Keratinocyte (primary cell): ENCODE measurements at regions not wholly inside any gene's neighbourhood (a gene's known extent, or its start where the extent isn't known, plus 50 kb on each side); places are given as distances from the start of the nearest gene placed in this dataset.

ENCODE experiments used
- EZH2 ChIP-seq: IDR thresholded peaks from one replicate; pipeline ENCODE4 v1.6.1; 2012; ENCODE audit warnings: inconsistent platforms, mild to moderate bottlenecking, low read length, moderate library complexity
- TF ChIP-seq, protein P1 (sequence below), 3 experiments: IDR thresholded peaks in 1 of 3; conservative IDR thresholded peaks in 1 of 3; optimal IDR thresholded peaks in 1 of 3; 2 replicates in 2 of 3; 3 replicates in 1 of 3; pipeline versions ENCODE3 to v1.5.1; 2011; ENCODE audit warnings: low read length in 3 of 3, mild to moderate bottlenecking in 3 of 3, moderate library complexity in 2 of 3, control low read depth in 1 of 3, inconsistent platforms in 1 of 3; ENCODE audit not compliant: insufficient read depth in 2 of 3; ENCODE audit errors: extremely low read depth in 1 of 3

DNA sequence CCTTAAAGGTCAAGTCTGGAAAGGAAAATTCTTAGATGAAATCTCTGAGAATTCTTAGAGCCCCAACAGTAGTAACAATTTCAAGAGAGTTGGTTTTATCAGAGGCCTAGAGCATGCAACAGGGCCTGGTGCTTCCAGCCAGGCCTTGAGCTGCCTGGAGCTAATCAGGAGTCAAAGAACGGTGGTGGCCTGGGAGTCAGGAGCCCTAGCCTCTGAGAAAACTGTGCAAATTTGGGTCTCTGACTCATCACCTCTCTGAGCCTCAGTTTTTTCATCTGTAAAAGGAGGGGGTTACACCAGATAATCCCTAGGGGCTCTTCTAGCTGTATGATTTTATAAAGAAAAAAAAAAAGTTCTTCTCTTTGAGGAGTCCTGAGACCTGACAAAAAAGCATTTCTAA is 227.3 kb upstream of the RPL38 start:
- TF ChIP-seq, protein P1, sequence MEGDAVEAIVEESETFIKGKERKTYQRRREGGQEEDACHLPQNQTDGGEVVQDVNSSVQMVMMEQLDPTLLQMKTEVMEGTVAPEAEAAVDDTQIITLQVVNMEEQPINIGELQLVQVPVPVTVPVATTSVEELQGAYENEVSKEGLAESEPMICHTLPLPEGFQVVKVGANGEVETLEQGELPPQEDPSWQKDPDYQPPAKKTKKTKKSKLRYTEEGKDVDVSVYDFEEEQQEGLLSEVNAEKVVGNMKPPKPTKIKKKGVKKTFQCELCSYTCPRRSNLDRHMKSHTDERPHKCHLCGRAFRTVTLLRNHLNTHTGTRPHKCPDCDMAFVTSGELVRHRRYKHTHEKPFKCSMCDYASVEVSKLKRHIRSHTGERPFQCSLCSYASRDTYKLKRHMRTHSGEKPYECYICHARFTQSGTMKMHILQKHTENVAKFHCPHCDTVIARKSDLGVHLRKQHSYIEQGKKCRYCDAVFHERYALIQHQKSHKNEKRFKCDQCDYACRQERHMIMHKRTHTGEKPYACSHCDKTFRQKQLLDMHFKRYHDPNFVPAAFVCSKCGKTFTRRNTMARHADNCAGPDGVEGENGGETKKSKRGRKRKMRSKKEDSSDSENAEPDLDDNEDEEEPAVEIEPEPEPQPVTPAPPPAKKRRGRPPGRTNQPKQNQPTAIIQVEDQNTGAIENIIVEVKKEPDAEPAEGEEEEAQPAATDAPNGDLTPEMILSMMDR (optimal IDR thresholded peaks at IDR 0.05 in 1 of 3, IDR thresholded peaks at IDR 0.05 in 1 of 3, conservative IDR thresholded peaks at IDR 0.05 in 1 of 3; ENCODE audit: extremely low read depth in 1 of 3, insufficient read depth in 2 of 3, low read length in 3 of 3) = no peak
- TF ChIP-seq EZH2 = no peak
